ENCODE measurements at regions not wholly inside any gene's neighbourhood (a gene's known extent, or its start where the extent isn't known, plus 50 kb on each side); places are given as distances from the start of the nearest gene placed in this dataset.
A peak's percentile ranks its signal among the peaks of the same experiment; 100 is the strongest.

DNA sequence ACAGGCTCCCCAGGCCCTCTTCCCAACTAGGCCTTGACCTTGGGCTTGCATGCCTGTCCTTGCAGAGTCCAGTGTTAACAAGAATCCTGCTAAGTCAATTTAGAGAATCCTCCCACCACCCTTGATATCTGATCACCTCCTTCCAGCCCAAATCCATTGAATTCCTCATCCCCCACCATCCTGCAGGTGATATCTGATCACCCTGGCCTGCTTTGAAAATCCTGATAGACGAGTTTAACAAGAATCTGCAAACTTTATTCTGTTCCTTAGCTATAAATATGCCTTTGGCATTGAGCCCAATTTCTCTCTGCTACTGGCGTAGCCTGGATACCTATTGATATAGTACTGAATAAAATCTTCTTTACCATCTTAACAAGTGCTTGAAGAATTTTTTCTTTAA lies 125.5 kb downstream of the DIRAS2 start:
- Histone ChIP-seq H3K56ac (replicated peaks; ENCODE audit: insufficient read length, low read depth, low read length) (no peak overlapping the region), H3K9ac (replicated peaks in 1 of 4; ENCODE audit: extremely low read depth in 1 of 4, low read depth in 3 of 4, low read length in 3 of 4) (no peak overlapping the region), H3K14ac (ENCODE audit: insufficient read length) (no peak overlapping the region), H3K79me1 (ENCODE audit: low read depth, low read length) (no peaks in the 10 kb centered on the region; the same call in 1 of the 2 replicates), H2BK15ac (ENCODE audit: low read length) (no peak overlapping the region), H3K27ac (ENCODE audit: low read depth, low read length) (no peak overlapping the region), H2BK12ac (ENCODE audit: low read depth, low read length) (no peak overlapping the region), H4K5ac (ENCODE audit: insufficient read length, low read depth, low read length) (no peak overlapping the region), H3K4ac (replicated peaks; ENCODE audit: insufficient read length, low read depth, low read length) (no peak overlapping the region), H3K4me2 (ENCODE audit: insufficient read depth in 1 of 2, low read depth in 2 of 2, low read length in 2 of 2) (peak overlapping the region in 1 of 2 experiments; percentile 39; a peak in 1 of 4 replicates), H2AK5ac (ENCODE audit: low read depth, low read length) (no peak overlapping the region), H2BK5ac (ENCODE audit: low read depth, low read length) (no peak overlapping the region), H2AFZ (ENCODE audit: low read length) (peak overlapping the region; percentile 14; the same call in 1 of the 2 replicates), H3K9me3 (ENCODE audit: insufficient read depth in 2 of 2, low read depth in 1 of 2, low read length in 1 of 2) (no peaks in the 10 kb centered on the region), H3K23me2 (ENCODE audit: low read depth, low read length) (no peaks in the 10 kb centered on the region), H2BK20ac (ENCODE audit: low read length) (no peak overlapping the region), H3K36me3 (ENCODE audit: control insufficient read depth in 2 of 4, insufficient read depth in 4 of 4, low read length in 3 of 4) (no peaks in the 10 kb centered on the region), H3K23ac (ENCODE audit: insufficient read length) (no peak overlapping the region), H3K79me2 (ENCODE audit: control insufficient read depth in 1 of 2, insufficient read depth in 2 of 2, low read length in 2 of 2) (no peaks in the 10 kb centered on the region), H3K27me3 (replicated peaks in 1 of 4; ENCODE audit: control insufficient read depth in 3 of 4, extremely low read depth in 1 of 4, insufficient read depth in 3 of 4, low read length in 3 of 4) (no peaks in the 10 kb centered on the region), H4K20me1 (replicated peaks in 1 of 2; ENCODE audit: control insufficient read depth in 1 of 2, insufficient read depth in 2 of 2, low read length in 2 of 2) (no peaks in the 10 kb centered on the region), H3K4me1 (replicated peaks in 1 of 4; ENCODE audit: control insufficient read depth in 3 of 4, insufficient read depth in 4 of 4, low read length in 3 of 4) (peaks cover 0 to 10% (median 6%) of the 10 kb centered on the region in 4 experiments; a peak in 2 of 7 replicates), H4K8ac (ENCODE audit: extremely low read depth, insufficient read depth, low read length) (no peak overlapping the region), H3K18ac (ENCODE audit: extremely low read depth, low read length) (no peak overlapping the region), H3K4me3 (ENCODE audit: extremely low read depth in 1 of 4, insufficient read depth in 2 of 4, low read depth in 3 of 4, low read length in 4 of 4) (no peak overlapping the region), H4K91ac (replicated peaks; ENCODE audit: insufficient read length, low read length) (no peak overlapping the region), H2BK120ac (replicated peaks; ENCODE audit: low read depth, low read length) (no peak overlapping the region)
- CTCF ChIA-PET (ENCODE audit: partially characterized antibody) = no interaction called here
- 71% methylated on average over 2 of the region's 2 CpGs; no CpG with 5 or more reads in 1 of the 2 experiments for WGBS, 2 experiments (ENCODE audit: extremely low coverage in 1 of 2, insufficient coverage in 1 of 2, insufficient read length in 1 of 2, insufficient replicate concordance in 2 of 2, low coverage in 1 of 2, low lambda C conversion rate in 2 of 2, missing lambda C conversion rate in 1 of 2)
- POLR2A ChIA-PET (ENCODE audit: partially characterized antibody) = no interaction called here
- DNase-seq (ENCODE audit: low read depth in 1 of 2, low spot score in 2 of 2) = no peak
- TF ChIP-seq JUN (IDR thresholded peaks at IDR 0.05; ENCODE audit: low read depth, low read length) (no peak), JUND (IDR thresholded peaks at IDR 0.05; ENCODE audit: low read length) (no peak)
- FAIRE-seq = no peak

Measured in H1 (cell line).